Thoracic aorta (tissue), 2 donors: ENCODE measurements at regions not wholly inside any gene's neighbourhood (a gene's known extent, or its start where the extent isn't known, plus 50 kb on each side); places are given as distances from the start of the nearest gene placed in this dataset.

Experiments used
- ATAC-seq: fragments of 150-250 bp; one replicate; pipeline ENCODE4 v1.8.0; 2017; ENCODE audit warnings: low read depth; ENCODE audit not compliant: insufficient number of reproducible peaks, low FRiP score
- DNase-seq: peaks from one replicate; pipeline ENCODE4 v3.0.0-alpha.2; 2020; ENCODE audit warnings: low spot score
- H3K27ac ChIP-seq, 2 donors: fragments of 200-600 bp; sonication (generic); 1 replicate in 1 of 2; 2 replicates in 1 of 2; pipeline ENCODE4 v1.5.1; 2016; ENCODE audit warnings: mild to moderate bottlenecking in 2 of 2, moderate library complexity in 2 of 2
- H3K27me3 ChIP-seq: fragments of 200-600 bp; sonication (generic); replicated peaks from 2 replicates; pipeline ENCODE4 v1.6.0; 2016; ENCODE audit warnings: mild to moderate bottlenecking; ENCODE audit not compliant: insufficient read depth
- H3K36me3 ChIP-seq: fragments of 200-600 bp; sonication (generic); one replicate; pipeline ENCODE4 v1.5.1; 2016
- H3K4me1 ChIP-seq, 2 donors: fragments of 200-600 bp; sonication (generic); 1 replicate in 1 of 2; 2 replicates in 1 of 2; pipeline versions ENCODE4 v1.5.1 to v1.6.0; 2016; ENCODE audit warnings: low read depth in 2 of 2, mild to moderate bottlenecking in 1 of 2; ENCODE audit not compliant: control insufficient read depth in 1 of 2
- H3K4me3 ChIP-seq: fragments of 200-600 bp; sonication (generic); 2 replicates; pipeline ENCODE4 v1.5.1; 2016; ENCODE audit warnings: mild to moderate bottlenecking
- H3K9me3 ChIP-seq: fragments of 200-600 bp; sonication (generic); 2 replicates; pipeline ENCODE4 v1.5.1; 2016
- TF ChIP-seq, protein P1 (sequence below): fragments of 200-600 bp; sonication (generic); IDR thresholded peaks from one replicate; pipeline ENCODE4 v1.5.1; 2019; ENCODE audit warnings: antibody characterized with exemption

- ATAC-seq = no peak
- peaks cover 0 to 3% of the 10 kb centered on the region in 2 donors for H3K4me1 ChIP-seq
- no peak overlapping the region for H3K27ac ChIP-seq
Observed at GRCh38 chr2:240229005-240229404, 88.5 kb upstream of the OTOS start.

DNA sequence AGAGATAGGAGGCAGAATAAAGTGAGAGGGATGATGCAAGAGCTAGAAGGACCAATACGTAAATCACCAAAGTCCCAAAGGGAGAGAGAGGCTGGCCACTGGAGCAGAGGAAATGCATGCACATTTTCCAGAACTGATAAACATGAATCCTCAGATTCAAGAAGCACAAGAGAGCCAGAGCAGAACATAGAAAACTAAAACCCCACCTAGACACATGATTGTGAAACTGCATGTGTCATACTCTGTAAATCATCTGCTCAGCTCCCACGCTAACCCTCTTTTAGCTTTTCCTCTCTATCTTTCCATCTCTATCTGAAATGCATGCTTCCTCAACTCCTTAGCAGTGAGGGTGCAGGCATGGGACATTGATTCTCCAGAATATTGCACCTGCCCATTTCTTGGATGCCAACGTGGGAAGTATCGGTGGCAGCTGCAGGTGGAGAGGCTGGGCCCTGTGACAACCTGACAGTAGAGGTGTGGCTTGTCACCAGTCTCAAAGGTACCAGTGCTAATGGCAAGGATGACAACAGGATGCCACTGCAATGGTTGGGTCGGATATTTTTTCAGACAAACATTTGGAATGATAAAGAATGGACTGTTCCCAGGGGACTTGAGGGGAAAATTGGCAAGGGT lies 89.3 kb upstream of the OTOS start:
- no peak for DNase-seq
- TF ChIP-seq, protein P1, sequence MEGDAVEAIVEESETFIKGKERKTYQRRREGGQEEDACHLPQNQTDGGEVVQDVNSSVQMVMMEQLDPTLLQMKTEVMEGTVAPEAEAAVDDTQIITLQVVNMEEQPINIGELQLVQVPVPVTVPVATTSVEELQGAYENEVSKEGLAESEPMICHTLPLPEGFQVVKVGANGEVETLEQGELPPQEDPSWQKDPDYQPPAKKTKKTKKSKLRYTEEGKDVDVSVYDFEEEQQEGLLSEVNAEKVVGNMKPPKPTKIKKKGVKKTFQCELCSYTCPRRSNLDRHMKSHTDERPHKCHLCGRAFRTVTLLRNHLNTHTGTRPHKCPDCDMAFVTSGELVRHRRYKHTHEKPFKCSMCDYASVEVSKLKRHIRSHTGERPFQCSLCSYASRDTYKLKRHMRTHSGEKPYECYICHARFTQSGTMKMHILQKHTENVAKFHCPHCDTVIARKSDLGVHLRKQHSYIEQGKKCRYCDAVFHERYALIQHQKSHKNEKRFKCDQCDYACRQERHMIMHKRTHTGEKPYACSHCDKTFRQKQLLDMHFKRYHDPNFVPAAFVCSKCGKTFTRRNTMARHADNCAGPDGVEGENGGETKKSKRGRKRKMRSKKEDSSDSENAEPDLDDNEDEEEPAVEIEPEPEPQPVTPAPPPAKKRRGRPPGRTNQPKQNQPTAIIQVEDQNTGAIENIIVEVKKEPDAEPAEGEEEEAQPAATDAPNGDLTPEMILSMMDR = no peak
- Histone ChIP-seq H3K36me3 (no peaks in the 10 kb centered on the region), H3K27me3 (no peaks in the 10 kb centered on the region), H3K27ac (no peak overlapping the region), H3K4me3 (no peak overlapping the region), H3K4me1 (peaks cover 0 to 6% of the 10 kb centered on the region in 2 donors), H3K9me3 (peaks cover 7% of the 10 kb centered on the region)
- no peak for ATAC-seq

More at GRCh38 chr2:240229005-240229404, 88.5 kb upstream of the OTOS start:
- peaks cover 7% of the 10 kb centered on the region for H3K9me3 ChIP-seq
- H3K4me3 ChIP-seq = no peak overlapping the region
- no peaks in the 10 kb centered on the region for H3K36me3 ChIP-seq
- H3K27me3 ChIP-seq = no peaks in the 10 kb centered on the region
- DNase-seq = no peak
- TF ChIP-seq, protein P1 = no peak

DNA sequence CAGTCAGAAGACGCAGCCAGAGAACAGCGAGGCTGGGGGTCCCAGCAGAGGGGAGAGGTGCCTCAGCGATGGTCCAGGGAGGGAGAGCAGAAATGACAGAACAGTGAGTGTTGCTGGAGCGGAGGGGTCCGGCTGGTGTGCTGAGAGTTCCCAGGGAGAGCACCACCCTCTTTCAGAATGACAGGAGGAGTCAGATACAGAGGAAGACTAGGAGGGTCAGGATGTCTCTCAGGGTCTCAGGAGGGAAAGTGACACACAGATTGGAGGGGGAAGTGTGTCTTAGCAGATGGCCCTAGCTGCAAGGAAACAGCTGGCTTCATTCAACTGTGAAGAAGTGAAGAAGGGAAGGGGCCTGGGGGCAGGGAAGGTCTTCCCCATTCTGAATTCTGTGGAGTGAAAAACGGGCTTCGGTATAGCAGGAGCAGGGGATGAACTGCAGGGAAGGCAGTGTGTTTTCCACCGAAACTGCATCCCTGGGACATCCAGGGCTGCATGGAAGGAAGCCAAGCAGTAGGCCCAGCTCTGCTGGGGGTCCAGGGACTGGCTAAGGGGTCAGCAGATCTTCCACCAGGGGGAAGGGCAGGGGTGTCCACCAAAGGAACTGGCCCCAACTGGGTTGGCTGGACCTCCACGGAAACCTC lies 90.0 kb upstream of the OTOS start:
- Histone ChIP-seq H3K36me3 (no peaks in the 10 kb centered on the region), H3K4me3 (no peak overlapping the region), H3K27ac (no peak overlapping the region), H3K4me1 (peaks cover 0 to 6% of the 10 kb centered on the region in 2 donors), H3K9me3 (peaks cover 7% of the 10 kb centered on the region), H3K27me3 (no peaks in the 10 kb centered on the region)
- DNase-seq (no peak), ATAC-seq (no peak)
- TF ChIP-seq, protein P1 = no peak

DNA sequence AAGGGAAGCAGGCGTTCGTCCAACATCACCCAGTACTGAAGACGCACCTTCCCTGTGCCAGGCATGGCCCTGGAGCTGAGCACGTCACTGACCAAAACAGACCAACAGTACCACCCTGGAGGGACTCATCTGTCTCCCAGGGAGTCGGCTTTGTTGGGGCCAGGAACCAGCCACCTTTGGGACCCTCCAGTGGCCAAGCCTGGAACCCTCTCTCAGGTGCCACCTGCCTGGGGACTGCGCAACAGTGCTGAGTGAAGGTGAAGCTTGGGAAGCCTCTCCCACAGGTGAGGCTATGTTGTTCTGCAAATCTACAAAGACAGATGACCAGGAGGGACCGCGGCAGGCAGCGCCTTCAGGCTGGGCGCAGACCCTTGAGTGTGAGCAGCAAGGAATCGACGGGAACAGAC lies 91.4 kb upstream of the OTOS start:
- DNase-seq = no peak
- TF ChIP-seq, protein P1 = no peak
- peaks cover 0 to 19% of the 10 kb centered on the region in 2 donors for H3K4me1 ChIP-seq
- no peak for ATAC-seq
- no peak overlapping the region for H3K4me3 ChIP-seq
- no peaks in the 10 kb centered on the region for H3K36me3 ChIP-seq
- H3K27me3 ChIP-seq = no peaks in the 10 kb centered on the region
- no peak overlapping the region for H3K27ac ChIP-seq
- H3K9me3 ChIP-seq = peaks cover 7% of the 10 kb centered on the region

- Histone ChIP-seq H3K4me1 (peaks cover 3 to 25% of the 10 kb centered on the region in 2 donors), H3K36me3 (no peaks in the 10 kb centered on the region), H3K9me3 (peaks cover 7% of the 10 kb centered on the region), H3K27ac (peak overlapping the region in 1 of 2 donors; percentile 60), H3K4me3 (no peak overlapping the region), H3K27me3 (no peaks in the 10 kb centered on the region)
- DNase-seq (no peak), ATAC-seq (no peak)
- TF ChIP-seq, protein P1 = no peak
Observed at GRCh38 chr2:240232264-240232915, 91.9 kb upstream of the OTOS start.
